Ishikawa (cell line): ENCODE measurements at regions not wholly inside any gene's neighbourhood (a gene's known extent, or its start where the extent isn't known, plus 50 kb on each side); places are given as distances from the start of the nearest gene placed in this dataset.

ENCODE experiments used
- CEBPB ChIP-seq: IDR thresholded peaks from 2 replicates; pipeline ENCODE4 v1.6.1; 2012
- CREB1 ChIP-seq: IDR thresholded peaks from 2 replicates; pipeline ENCODE4 v1.6.1; 2012; ENCODE audit warnings: low read depth
- EGR1 ChIP-seq: IDR thresholded peaks from 2 replicates; pipeline ENCODE4 v1.6.1; 2012
- EP300 ChIP-seq: IDR thresholded peaks from 2 replicates; pipeline ENCODE4 v1.6.1; 2012; ENCODE audit warnings: borderline replicate concordance
- FOXM1 ChIP-seq: IDR thresholded peaks from 2 replicates; pipeline ENCODE4 v1.6.1; 2012; ENCODE audit warnings: low read depth, borderline replicate concordance
- MAX ChIP-seq: IDR thresholded peaks from 2 replicates; pipeline ENCODE4 v1.6.1; 2012
- NFIC ChIP-seq: IDR thresholded peaks from 2 replicates; pipeline ENCODE4 v1.6.1; 2012
- RAD21 ChIP-seq: IDR thresholded peaks from 2 replicates; pipeline ENCODE4 v1.6.1; 2012; ENCODE audit warnings: low read depth
- TAF1 ChIP-seq: IDR thresholded peaks from 2 replicates; pipeline ENCODE4 v1.6.1; 2012; ENCODE audit warnings: low read depth, mild to moderate bottlenecking
- TCF12 ChIP-seq: IDR thresholded peaks from 2 replicates; pipeline ENCODE4 v1.6.1; 2012; ENCODE audit warnings: low read depth
- TEAD4 ChIP-seq: IDR thresholded peaks from 2 replicates; pipeline ENCODE4 v1.6.1; 2012
- YY1 ChIP-seq: IDR thresholded peaks from 2 replicates; pipeline ENCODE4 v1.6.1; 2012; ENCODE audit warnings: low read depth
- ZBTB7A ChIP-seq: IDR thresholded peaks from 2 replicates; pipeline ENCODE4 v1.6.1; 2012; ENCODE audit warnings: low read depth
- TF ChIP-seq, protein P1 (sequence below): IDR thresholded peaks from 2 replicates; pipeline ENCODE4 v1.6.1; 2012
- TF ChIP-seq, protein P2 (sequence below): IDR thresholded peaks from 2 replicates; pipeline ENCODE4 v1.6.1; 2012; ENCODE audit warnings: low read depth, mild to moderate bottlenecking

- no peak for TF ChIP-seq EP300
- no peak for TF ChIP-seq RAD21
- TF ChIP-seq NFIC, result no peak
- TF ChIP-seq CEBPB, result no peak
- TF ChIP-seq YY1, result no peak
- no peak for TF ChIP-seq FOXM1
- TF ChIP-seq, protein P1, sequence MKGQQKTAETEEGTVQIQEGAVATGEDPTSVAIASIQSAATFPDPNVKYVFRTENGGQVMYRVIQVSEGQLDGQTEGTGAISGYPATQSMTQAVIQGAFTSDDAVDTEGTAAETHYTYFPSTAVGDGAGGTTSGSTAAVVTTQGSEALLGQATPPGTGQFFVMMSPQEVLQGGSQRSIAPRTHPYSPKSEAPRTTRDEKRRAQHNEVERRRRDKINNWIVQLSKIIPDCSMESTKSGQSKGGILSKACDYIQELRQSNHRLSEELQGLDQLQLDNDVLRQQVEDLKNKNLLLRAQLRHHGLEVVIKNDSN, result no peak
- no peak for TF ChIP-seq CREB1
- TF ChIP-seq ZBTB7A, result no peak
- TF ChIP-seq, protein P2, sequence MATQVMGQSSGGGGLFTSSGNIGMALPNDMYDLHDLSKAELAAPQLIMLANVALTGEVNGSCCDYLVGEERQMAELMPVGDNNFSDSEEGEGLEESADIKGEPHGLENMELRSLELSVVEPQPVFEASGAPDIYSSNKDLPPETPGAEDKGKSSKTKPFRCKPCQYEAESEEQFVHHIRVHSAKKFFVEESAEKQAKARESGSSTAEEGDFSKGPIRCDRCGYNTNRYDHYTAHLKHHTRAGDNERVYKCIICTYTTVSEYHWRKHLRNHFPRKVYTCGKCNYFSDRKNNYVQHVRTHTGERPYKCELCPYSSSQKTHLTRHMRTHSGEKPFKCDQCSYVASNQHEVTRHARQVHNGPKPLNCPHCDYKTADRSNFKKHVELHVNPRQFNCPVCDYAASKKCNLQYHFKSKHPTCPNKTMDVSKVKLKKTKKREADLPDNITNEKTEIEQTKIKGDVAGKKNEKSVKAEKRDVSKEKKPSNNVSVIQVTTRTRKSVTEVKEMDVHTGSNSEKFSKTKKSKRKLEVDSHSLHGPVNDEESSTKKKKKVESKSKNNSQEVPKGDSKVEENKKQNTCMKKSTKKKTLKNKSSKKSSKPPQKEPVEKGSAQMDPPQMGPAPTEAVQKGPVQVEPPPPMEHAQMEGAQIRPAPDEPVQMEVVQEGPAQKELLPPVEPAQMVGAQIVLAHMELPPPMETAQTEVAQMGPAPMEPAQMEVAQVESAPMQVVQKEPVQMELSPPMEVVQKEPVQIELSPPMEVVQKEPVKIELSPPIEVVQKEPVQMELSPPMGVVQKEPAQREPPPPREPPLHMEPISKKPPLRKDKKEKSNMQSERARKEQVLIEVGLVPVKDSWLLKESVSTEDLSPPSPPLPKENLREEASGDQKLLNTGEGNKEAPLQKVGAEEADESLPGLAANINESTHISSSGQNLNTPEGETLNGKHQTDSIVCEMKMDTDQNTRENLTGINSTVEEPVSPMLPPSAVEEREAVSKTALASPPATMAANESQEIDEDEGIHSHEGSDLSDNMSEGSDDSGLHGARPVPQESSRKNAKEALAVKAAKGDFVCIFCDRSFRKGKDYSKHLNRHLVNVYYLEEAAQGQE, result no peak
- TF ChIP-seq EGR1, result no peak
Observed at GRCh38 chr5:175021841-175022625, 297.7 kb downstream of the MSX2 start.

GRCh38 chr5:175021321-175021720, 296.9 kb downstream of the MSX2 start:
- TF ChIP-seq TAF1, result no peak
- no peak for TF ChIP-seq TCF12
- TF ChIP-seq TEAD4, result no peak
- TF ChIP-seq, protein P1, result no peak
- TF ChIP-seq EP300, result no peak
- no peak for TF ChIP-seq NFIC
- TF ChIP-seq YY1, result no peak
- TF ChIP-seq FOXM1, result no peak

DNA sequence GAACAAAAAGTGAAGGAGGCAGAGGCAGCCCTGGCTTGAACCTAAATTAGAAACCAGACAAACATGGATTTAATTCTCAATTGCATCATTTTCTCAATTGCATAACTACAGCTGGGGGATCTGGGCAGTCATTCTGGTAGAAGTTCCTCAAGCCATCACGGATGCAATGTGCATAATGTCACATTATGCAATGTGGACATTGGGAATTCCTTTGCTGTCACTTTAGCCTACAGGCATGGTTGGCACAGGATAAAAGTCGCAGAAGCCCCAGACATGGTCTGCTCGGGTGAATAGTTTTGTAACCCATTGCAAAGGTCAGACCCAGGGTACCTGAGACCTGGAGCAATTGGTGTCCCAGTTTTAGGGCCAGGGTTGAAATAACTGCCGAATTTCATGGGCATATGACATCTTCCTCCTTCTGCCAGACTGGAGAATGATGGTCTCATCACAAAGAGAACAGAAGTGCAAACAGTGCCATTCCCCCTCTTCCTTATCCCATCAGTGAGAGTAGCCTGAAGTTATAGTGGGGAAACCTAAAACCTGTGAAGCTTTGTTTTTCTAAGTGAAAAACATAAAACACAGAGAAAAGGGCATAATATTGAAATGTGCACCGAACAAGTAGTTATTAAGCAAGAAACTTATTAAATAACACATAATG, 290.8 kb downstream of the MSX2 start:
- TF ChIP-seq MAX, result no peak
- TF ChIP-seq, protein P2, result no peak
- TF ChIP-seq YY1, result no peak
- TF ChIP-seq CEBPB, result no peak
- no peak for TF ChIP-seq NFIC
- no peak for TF ChIP-seq EGR1

GRCh38 chr5:175013251-175013650, 288.9 kb downstream of the MSX2 start:
- TF ChIP-seq, protein P2, result no peak
- TF ChIP-seq CREB1 (no peak), TEAD4 (no peak), ZBTB7A (no peak), EGR1 (no peak), NFIC (no peak), TAF1 (no peak), CEBPB (no peak)
- TF ChIP-seq, protein P1, result no peak
